SK-N-SH (cell line): ENCODE measurements at regions not wholly inside any gene's neighbourhood (a gene's known extent, or its start where the extent isn't known, plus 50 kb on each side); places are given as distances from the start of the nearest gene placed in this dataset.

ENCODE experiments used
- CTCF ChIP-seq: fragments of 200-600 bp; sonication (generic); IDR thresholded peaks from 2 replicates; pipeline ENCODE4 v1.6.1; 2017; ENCODE audit warnings: antibody characterized with exemption, mild to moderate bottlenecking, moderate library complexity
- EP300 ChIP-seq, 2 experiments: IDR thresholded peaks; 2 replicates each; pipeline versions ENCODE4 v1.4.0 to v1.6.1; 2012; ENCODE audit warnings: borderline replicate concordance in 1 of 2, low read depth in 1 of 2, low read length in 1 of 2
- EZH2phosphoT487 ChIP-seq: fragments of 200-600 bp; sonication (generic); IDR thresholded peaks from 2 replicates; pipeline ENCODE4 v1.6.1; 2017; ENCODE audit warnings: low read depth, mixed run types, mild to moderate bottlenecking, antibody characterized with exemption, moderate library complexity, borderline replicate concordance
- MAX ChIP-seq: IDR thresholded peaks from 2 replicates; pipeline ENCODE4 v1.4.0; 2012; ENCODE audit warnings: low read depth
- MEF2A ChIP-seq: IDR thresholded peaks from 2 replicates; pipeline ENCODE4 v1.4.0; 2012; ENCODE audit warnings: low read depth, borderline replicate concordance
- NFIC ChIP-seq: IDR thresholded peaks from 2 replicates; pipeline ENCODE4 v1.4.0; 2012; ENCODE audit warnings: borderline replicate concordance
- NRF1 ChIP-seq: IDR thresholded peaks from 2 replicates; pipeline ENCODE4 v1.6.1; 2012; ENCODE audit warnings: low read depth, mild to moderate bottlenecking, low read length
- POLR2AphosphoS5 ChIP-seq: IDR thresholded peaks from 2 replicates; pipeline ENCODE4 v1.6.1; 2012; ENCODE audit warnings: low read depth, low read length
- SIN3A ChIP-seq: IDR thresholded peaks from 2 replicates; pipeline ENCODE4 v1.6.1; 2012; ENCODE audit warnings: low read depth, mild to moderate bottlenecking, low read length, moderate library complexity, borderline replicate concordance
- TAF1 ChIP-seq: IDR thresholded peaks from 2 replicates; pipeline ENCODE4 v1.6.1; 2012; ENCODE audit warnings: low read depth, mild to moderate bottlenecking, low read length, moderate library complexity, borderline replicate concordance
- USF2 ChIP-seq: fragments of 150-350 bp; IDR thresholded peaks from 2 replicates; pipeline ENCODE4 v1.6.1; 2017; ENCODE audit warnings: antibody characterized with exemption, low read length, low read depth, borderline replicate concordance
- YY1 ChIP-seq: IDR thresholded peaks from 2 replicates; pipeline ENCODE4 v1.4.0; 2012; ENCODE audit warnings: low read depth, mild to moderate bottlenecking
- ZBTB33 ChIP-seq: IDR thresholded peaks from 2 replicates; pipeline ENCODE4 v1.4.0; 2012; ENCODE audit warnings: low read depth, borderline replicate concordance

- TF ChIP-seq MAX (no peak), CTCF (no peak), EZH2phosphoT487 (no peak), MEF2A (no peak), NFIC (no peak), YY1 (no peak), POLR2AphosphoS5 (no peak), USF2 (no peak), ZBTB33 (no peak), SIN3A (no peak), NRF1 (no peak), TAF1 (no peak), EP300 (IDR thresholded peaks at IDR 0.05; ENCODE audit: borderline replicate concordance in 1 of 2, low read depth in 1 of 2, low read length in 1 of 2) (peak in 1 of 2 experiments; percentile 67; a peak in 1 of 4 replicates)
These were observed 136.0 kb upstream of the IRX3 start for GRCh38 chr16:54422569-54422978.
